Mammary epithelial cell (primary cell): ENCODE measurements at regions not wholly inside any gene's neighbourhood (a gene's known extent, or its start where the extent isn't known, plus 50 kb on each side); places are given as distances from the start of the nearest gene placed in this dataset.

Experiments used
- EZH2 ChIP-seq: IDR thresholded peaks from 2 replicates; pipeline ENCODE4 v1.6.1; 2012; ENCODE audit warnings: low read length, inconsistent platforms, borderline replicate concordance
- TF ChIP-seq, protein P1 (sequence below), 2 donors: IDR thresholded peaks in 1 of 2; conservative IDR thresholded peaks in 1 of 2; 2 replicates each; pipeline ENCODE4 v1.5.1; 2011 to 2012; ENCODE audit warnings: inconsistent platforms in 2 of 2, low read length in 2 of 2, mild to moderate bottlenecking in 2 of 2, control low read depth in 1 of 2, low read depth in 1 of 2; ENCODE audit not compliant: insufficient read depth in 1 of 2; ENCODE audit errors: extremely low read depth in 1 of 2

- TF ChIP-seq EZH2: no peak
- TF ChIP-seq, protein P1, sequence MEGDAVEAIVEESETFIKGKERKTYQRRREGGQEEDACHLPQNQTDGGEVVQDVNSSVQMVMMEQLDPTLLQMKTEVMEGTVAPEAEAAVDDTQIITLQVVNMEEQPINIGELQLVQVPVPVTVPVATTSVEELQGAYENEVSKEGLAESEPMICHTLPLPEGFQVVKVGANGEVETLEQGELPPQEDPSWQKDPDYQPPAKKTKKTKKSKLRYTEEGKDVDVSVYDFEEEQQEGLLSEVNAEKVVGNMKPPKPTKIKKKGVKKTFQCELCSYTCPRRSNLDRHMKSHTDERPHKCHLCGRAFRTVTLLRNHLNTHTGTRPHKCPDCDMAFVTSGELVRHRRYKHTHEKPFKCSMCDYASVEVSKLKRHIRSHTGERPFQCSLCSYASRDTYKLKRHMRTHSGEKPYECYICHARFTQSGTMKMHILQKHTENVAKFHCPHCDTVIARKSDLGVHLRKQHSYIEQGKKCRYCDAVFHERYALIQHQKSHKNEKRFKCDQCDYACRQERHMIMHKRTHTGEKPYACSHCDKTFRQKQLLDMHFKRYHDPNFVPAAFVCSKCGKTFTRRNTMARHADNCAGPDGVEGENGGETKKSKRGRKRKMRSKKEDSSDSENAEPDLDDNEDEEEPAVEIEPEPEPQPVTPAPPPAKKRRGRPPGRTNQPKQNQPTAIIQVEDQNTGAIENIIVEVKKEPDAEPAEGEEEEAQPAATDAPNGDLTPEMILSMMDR (conservative IDR thresholded peaks at IDR 0.05 in 1 of 2, IDR thresholded peaks at IDR 0.05 in 1 of 2; ENCODE audit: extremely low read depth in 1 of 2, insufficient read depth in 1 of 2, low read depth in 1 of 2, low read length in 2 of 2): no peak
These were observed 368.7 kb upstream of the PROK2 start for GRCh38 chr3:72153477-72154314.
